Esophagus squamous epithelium (tissue), 5 donors: ENCODE measurements at regions not wholly inside any gene's neighbourhood (a gene's known extent, or its start where the extent isn't known, plus 50 kb on each side); places are given as distances from the start of the nearest gene placed in this dataset.

Experiments
- DNase-seq: peaks from one replicate; lab custom pipeline; 2025; lab: John Stamatoyannopoulos, UW
- H3K27ac ChIP-seq, 4 donors: fragments of 200-600 bp; sonication (generic); one replicate each; pipeline ENCODE4 v1.5.1; 2016 to 2019; ENCODE audit warnings: mild to moderate bottlenecking in 1 of 4
- H3K27me3 ChIP-seq, 4 donors: fragments of 200-600 bp; sonication (generic); 1 replicate in 3 of 4; 2 replicates in 1 of 4; pipeline versions ENCODE4 v1.5.1 to v1.6.0; 2017 to 2021; ENCODE audit warnings: antibody characterized with exemption in 1 of 4
- H3K36me3 ChIP-seq, 3 donors: fragments of 200-600 bp; sonication (generic); one replicate each; pipeline ENCODE4 v1.5.1; 2016 to 2019
- H3K4me1 ChIP-seq, 3 donors: fragments of 200-600 bp; sonication (generic); one replicate each; pipeline ENCODE4 v1.5.1; 2017 to 2019
- H3K4me3 ChIP-seq, 4 donors: fragments of 200-600 bp; sonication (generic); 1 replicate in 3 of 4; 2 replicates in 1 of 4; pipeline ENCODE4 v1.5.1; 2016 to 2019; ENCODE audit warnings: mild to moderate bottlenecking in 2 of 4, moderate library complexity in 1 of 4
- H3K9me3 ChIP-seq, 3 donors: fragments of 200-600 bp; sonication (generic); one replicate each; pipeline ENCODE4 v1.5.1; 2016 to 2019
- POLR2A ChIP-seq, 4 donors: fragments of 450-650 bp; IDR thresholded peaks; one replicate each; pipeline ENCODE4 v1.6.1; 2017; ENCODE audit warnings: antibody characterized with exemption in 4 of 4, mild to moderate bottlenecking in 4 of 4, moderate library complexity in 3 of 4
- WGBS, 2 donors: methylation state at CpG; one replicate each; pipeline ENCODE4 v1.1.5; 2018; 5-methylcytosine and 5-hydroxymethylcytosine counted together
- intact Hi-C: fragments of 100-400 bp; cut with DNase I; formaldehyde crosslinking; loops from one replicate; pipeline ENCODE4 v1.15.0; 2022
- TF ChIP-seq, protein P1 (sequence below), 6 experiments: fragments of 450-650 bp in 4 of 6; fragments of 200-600 bp in 2 of 6; sonication (generic) in 2 of 6; IDR thresholded peaks; one replicate each; pipeline ENCODE4 v1.5.1; 2016 to 2019; ENCODE audit warnings: antibody characterized with exemption in 6 of 6, mild to moderate bottlenecking in 4 of 6, moderate library complexity in 4 of 6
- donor health status: DM: yes; HTN: yes; CAD: no.

DNA sequence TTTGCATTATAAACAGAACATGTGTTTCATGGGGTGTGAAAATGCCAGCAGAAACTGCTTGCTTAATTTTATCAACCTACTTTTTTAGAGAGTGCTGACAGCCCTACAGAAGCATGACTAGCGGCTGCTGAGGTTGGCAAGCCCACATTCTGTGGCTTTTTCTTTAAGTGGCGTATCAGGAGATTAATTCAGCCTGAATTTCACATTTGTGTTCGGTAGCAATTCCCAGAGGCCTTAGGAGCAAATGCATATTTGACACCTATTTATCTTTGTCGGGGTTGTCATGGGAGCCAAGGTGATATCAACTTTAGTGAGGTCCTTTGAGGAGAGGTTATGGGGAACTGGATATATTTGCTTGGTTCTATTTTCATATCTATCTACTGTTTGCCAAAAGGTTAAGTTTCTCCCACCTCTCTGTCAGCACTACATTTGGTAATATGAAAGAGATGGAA is 140.9 kb downstream of the KCNJ2 start:
- intact Hi-C loops: no loop called here
- 72 to 74% methylated on average over 4 of the region's 4 CpGs for WGBS, 2 donors
- no peaks in the 10 kb centered on the region for H3K4me1 ChIP-seq
- DNase-seq: no peak
- H3K4me3 ChIP-seq: no peak overlapping the region
- no peak overlapping the region for H3K27ac ChIP-seq
- H3K27me3 ChIP-seq: no peaks in the 10 kb centered on the region
- no peaks in the 10 kb centered on the region for H3K9me3 ChIP-seq
- no peaks in the 10 kb centered on the region for H3K36me3 ChIP-seq
- TF ChIP-seq POLR2A (IDR thresholded peaks at IDR 0.05): no peak

DNA sequence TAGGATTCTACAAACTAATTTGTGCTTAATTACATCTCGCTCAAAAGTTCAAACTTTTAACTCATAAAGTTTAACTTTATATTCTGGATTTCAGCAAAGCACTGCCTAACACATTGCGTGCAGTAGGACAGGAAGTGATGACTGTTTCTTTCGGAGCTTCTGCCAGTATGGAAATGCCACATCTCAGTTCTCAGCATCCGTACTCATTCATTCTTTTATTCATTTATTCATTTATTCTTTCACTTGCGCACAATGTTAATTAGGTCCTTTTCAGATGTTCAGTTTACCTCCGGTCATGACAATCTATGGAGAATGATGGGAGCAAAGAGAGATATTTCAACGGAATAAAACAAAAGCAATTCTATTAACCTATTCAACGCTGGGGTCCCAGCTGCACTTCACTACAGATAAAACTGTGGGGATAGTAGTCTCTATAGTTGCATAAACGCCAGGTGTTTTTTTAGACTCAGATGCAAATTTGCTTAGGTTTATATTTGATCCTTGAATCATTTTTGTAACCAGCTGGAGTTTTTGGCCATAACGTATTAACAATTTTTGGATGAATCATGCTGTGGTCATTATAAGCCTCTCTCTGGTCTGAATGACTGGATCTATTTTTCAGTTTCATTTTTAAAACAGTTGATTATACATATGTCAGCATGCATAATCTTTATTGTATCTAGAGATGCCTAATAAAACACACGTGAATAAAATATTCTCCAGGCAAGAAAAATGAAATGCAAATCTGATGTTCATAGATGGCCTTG is 143.9 kb downstream of the KCNJ2 start:
- Histone ChIP-seq H3K27ac (no peak overlapping the region), H3K4me3 (peak overlapping the region in 1 of 4 donors; percentile 15), H3K4me1 (no peaks in the 10 kb centered on the region), H3K27me3 (no peaks in the 10 kb centered on the region), H3K36me3 (no peaks in the 10 kb centered on the region), H3K9me3 (no peaks in the 10 kb centered on the region)
- no peak for DNase-seq
- no peak for TF ChIP-seq POLR2A (IDR thresholded peaks at IDR 0.05)
- TF ChIP-seq, protein P1, sequence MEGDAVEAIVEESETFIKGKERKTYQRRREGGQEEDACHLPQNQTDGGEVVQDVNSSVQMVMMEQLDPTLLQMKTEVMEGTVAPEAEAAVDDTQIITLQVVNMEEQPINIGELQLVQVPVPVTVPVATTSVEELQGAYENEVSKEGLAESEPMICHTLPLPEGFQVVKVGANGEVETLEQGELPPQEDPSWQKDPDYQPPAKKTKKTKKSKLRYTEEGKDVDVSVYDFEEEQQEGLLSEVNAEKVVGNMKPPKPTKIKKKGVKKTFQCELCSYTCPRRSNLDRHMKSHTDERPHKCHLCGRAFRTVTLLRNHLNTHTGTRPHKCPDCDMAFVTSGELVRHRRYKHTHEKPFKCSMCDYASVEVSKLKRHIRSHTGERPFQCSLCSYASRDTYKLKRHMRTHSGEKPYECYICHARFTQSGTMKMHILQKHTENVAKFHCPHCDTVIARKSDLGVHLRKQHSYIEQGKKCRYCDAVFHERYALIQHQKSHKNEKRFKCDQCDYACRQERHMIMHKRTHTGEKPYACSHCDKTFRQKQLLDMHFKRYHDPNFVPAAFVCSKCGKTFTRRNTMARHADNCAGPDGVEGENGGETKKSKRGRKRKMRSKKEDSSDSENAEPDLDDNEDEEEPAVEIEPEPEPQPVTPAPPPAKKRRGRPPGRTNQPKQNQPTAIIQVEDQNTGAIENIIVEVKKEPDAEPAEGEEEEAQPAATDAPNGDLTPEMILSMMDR (IDR thresholded peaks at IDR 0.05): no peak
- intact Hi-C loops: no loop called here
- 56 to 64% methylated on average over 11 of the region's 11 CpGs for WGBS, 2 donors

DNA sequence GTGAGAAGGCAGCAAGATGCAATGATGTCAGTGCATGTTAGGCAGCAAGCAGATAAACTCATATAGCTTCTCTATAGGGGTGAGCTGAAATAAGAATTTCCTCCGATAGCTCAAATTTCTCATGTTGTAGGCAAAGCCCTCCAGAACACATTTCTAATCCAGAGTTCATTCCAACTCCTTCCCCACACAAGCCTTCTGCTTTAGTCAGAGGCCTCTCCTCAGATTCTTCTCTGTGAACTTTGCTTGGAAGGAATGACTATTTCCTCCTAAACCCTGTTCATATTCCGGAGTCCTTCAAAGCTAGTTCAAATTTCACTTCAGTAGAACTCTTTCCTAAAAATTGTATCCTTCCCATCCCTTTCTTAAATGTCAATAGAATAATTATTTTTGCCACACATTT is 144.8 kb downstream of the KCNJ2 start:
- intact Hi-C loops: no loop called here
- WGBS, 2 donors: 87 to 88% methylated on average over 2 of the region's 2 CpGs
- Histone ChIP-seq H3K27ac (peak overlapping the region in 1 of 4 donors; percentile 2), H3K36me3 (no peaks in the 10 kb centered on the region), H3K9me3 (no peaks in the 10 kb centered on the region), H3K4me1 (no peaks in the 10 kb centered on the region), H3K27me3 (no peaks in the 10 kb centered on the region), H3K4me3 (no peak overlapping the region)
- DNase-seq: no peak
- TF ChIP-seq, protein P1 (IDR thresholded peaks at IDR 0.05): no peak
- no peak for TF ChIP-seq POLR2A (IDR thresholded peaks at IDR 0.05)

- TF ChIP-seq, protein P1 (IDR thresholded peaks at IDR 0.05): no peak
- no peak for TF ChIP-seq POLR2A (IDR thresholded peaks at IDR 0.05)
- H3K36me3 ChIP-seq: no peaks in the 10 kb centered on the region
Measured at GRCh38 chr17:70314506-70314905, 145.2 kb downstream of the KCNJ2 start.

GRCh38 chr17:70317421-70317820 is 148.1 kb downstream of the KCNJ2 start:
- Histone ChIP-seq H3K4me1 (no peaks in the 10 kb centered on the region), H3K4me3 (no peak overlapping the region), H3K9me3 (no peaks in the 10 kb centered on the region), H3K27me3 (no peaks in the 10 kb centered on the region), H3K27ac (no peak overlapping the region), H3K36me3 (no peaks in the 10 kb centered on the region)
- DNase-seq: no peak
- WGBS, 2 donors: 62 to 68% methylated on average over 1 of the region's 1 CpG
- intact Hi-C loops: no loop called here
- TF ChIP-seq, protein P1 (IDR thresholded peaks at IDR 0.05): no peak
- no peak for TF ChIP-seq POLR2A (IDR thresholded peaks at IDR 0.05)

More at GRCh38 chr17:70314506-70314905, 145.2 kb downstream of the KCNJ2 start:
- WGBS, 2 donors: 65 to 74% methylated on average over 6 of the region's 6 CpGs
- no peaks in the 10 kb centered on the region for H3K9me3 ChIP-seq
- H3K4me3 ChIP-seq: no peak overlapping the region
- DNase-seq: no peak
- intact Hi-C loops: no loop called here
- no peak overlapping the region for H3K27ac ChIP-seq
- H3K4me1 ChIP-seq: no peaks in the 10 kb centered on the region
- no peaks in the 10 kb centered on the region for H3K27me3 ChIP-seq
